ENCODE measurements at regions not wholly inside any gene's neighbourhood (a gene's known extent, or its start where the extent isn't known, plus 50 kb on each side); places are given as distances from the start of the nearest gene placed in this dataset.
A peak's percentile ranks its signal among the peaks of the same experiment; 100 is the strongest.

GRCh38 chr4:29521281-29521680 is 1198.9 kb upstream of the PCDH7 start:
- DNase-seq: no peak

GRCh38 chr4:29536745-29537144 is 1183.4 kb upstream of the PCDH7 start:
- DNase-seq: no peak

GRCh38 chr4:29538889-29539646 is 1181.1 kb upstream of the PCDH7 start:
- no peak for DNase-seq

GRCh38 chr4:29540439-29541102 is 1179.6 kb upstream of the PCDH7 start:
- DNase-seq: no peak

GRCh38 chr4:29541757-29542156 is 1178.4 kb upstream of the PCDH7 start:
- DNase-seq: no peak

- DNase-seq: no peak
These were observed 1170.8 kb upstream of the PCDH7 start for GRCh38 chr4:29549342-29549741.

- no peak for DNase-seq
These were observed 1168.3 kb upstream of the PCDH7 start for GRCh38 chr4:29551821-29552220.

GRCh38 chr4:29553846-29554245 is 1166.3 kb upstream of the PCDH7 start:
- peak; percentile 48 for DNase-seq

- no peak for DNase-seq
These were observed 1161.4 kb upstream of the PCDH7 start for GRCh38 chr4:29558789-29559188.

- no peak for DNase-seq
These were observed 1160.9 kb upstream of the PCDH7 start for GRCh38 chr4:29559286-29559685.

GRCh38 chr4:29560452-29560851 is 1159.7 kb upstream of the PCDH7 start:
- DNase-seq: peak; percentile 83

GRCh38 chr4:29565256-29565655 is 1154.9 kb upstream of the PCDH7 start:
- no peak for DNase-seq

GRCh38 chr4:29566371-29566770 is 1153.8 kb upstream of the PCDH7 start:
- DNase-seq: no peak

- no peak for DNase-seq
These were observed 1148.8 kb upstream of the PCDH7 start for GRCh38 chr4:29571322-29571721.

- no peak for DNase-seq
These were observed 1141.8 kb upstream of the PCDH7 start for GRCh38 chr4:29578329-29578728.

GRCh38 chr4:29581457-29581856 is 1138.7 kb upstream of the PCDH7 start:
- DNase-seq: no peak

GRCh38 chr4:29588617-29589016 is 1131.6 kb upstream of the PCDH7 start:
- no peak for DNase-seq

GRCh38 chr4:29596228-29596627 is 1123.9 kb upstream of the PCDH7 start:
- DNase-seq: no peak

- DNase-seq: no peak
These were observed 1101.0 kb upstream of the PCDH7 start for GRCh38 chr4:29619168-29619567.

GRCh38 chr4:29632199-29632598 is 1088.0 kb upstream of the PCDH7 start:
- no peak for DNase-seq

- DNase-seq: no peak
These were observed 1083.2 kb upstream of the PCDH7 start for GRCh38 chr4:29636961-29637360.

- DNase-seq: no peak
These were observed 1066.9 kb upstream of the PCDH7 start for GRCh38 chr4:29653221-29653620.

GRCh38 chr4:29680644-29681043 is 1039.5 kb upstream of the PCDH7 start:
- DNase-seq: no peak

GRCh38 chr4:29704059-29704458 is 1016.1 kb upstream of the PCDH7 start:
- no peak for DNase-seq

GRCh38 chr4:29708473-29708872 is 1011.7 kb upstream of the PCDH7 start:
- no peak for DNase-seq
